Endothelial cell of umbilical vein (primary cell): ENCODE measurements at regions not wholly inside any gene's neighbourhood (a gene's known extent, or its start where the extent isn't known, plus 50 kb on each side); places are given as distances from the start of the nearest gene placed in this dataset.

Experiments
- EZH2 ChIP-seq: IDR thresholded peaks from 2 replicates; pipeline ENCODE4 v1.6.1; 2012; ENCODE audit warnings: borderline replicate concordance, low read depth, mild to moderate bottlenecking, moderate library complexity, low read length, inconsistent platforms; ENCODE audit not compliant: severe bottlenecking
- JUN ChIP-seq: IDR thresholded peaks from 2 replicates; pipeline ENCODE4 v1.6.1; 2011; ENCODE audit warnings: borderline replicate concordance, low read depth; ENCODE audit not compliant: insufficient read length, insufficient read depth
- POLR2A ChIP-seq: IDR thresholded peaks from 2 replicates; pipeline ENCODE4 v1.6.1; 2012; ENCODE audit warnings: low read depth, mild to moderate bottlenecking, control low read depth, low read length
- POLR2AphosphoS5 ChIP-seq: IDR thresholded peaks from 2 replicates; pipeline ENCODE4 v1.6.1; 2012; ENCODE audit warnings: low read depth, mild to moderate bottlenecking, control low read depth, low read length, moderate library complexity; ENCODE audit not compliant: insufficient read depth
- TF ChIP-seq, protein P1 (sequence below), 2 donors: IDR thresholded peaks; 1 replicate in 1 of 2; 2 replicates in 1 of 2; pipeline ENCODE4 v1.5.1; 2011; ENCODE audit warnings: low read length in 2 of 2, mild to moderate bottlenecking in 2 of 2, moderate library complexity in 2 of 2, control low read depth in 1 of 2, inconsistent platforms in 1 of 2, low read depth in 1 of 2; ENCODE audit not compliant: insufficient read depth in 1 of 2; ENCODE audit errors: extremely low read depth in 1 of 2

GRCh38 chr4:81541161-81541945 lies 69.6 kb upstream of the RASGEF1B start:
- TF ChIP-seq POLR2A (no peak), EZH2 (no peak), JUN (no peak), POLR2AphosphoS5 (no peak)
- TF ChIP-seq, protein P1, sequence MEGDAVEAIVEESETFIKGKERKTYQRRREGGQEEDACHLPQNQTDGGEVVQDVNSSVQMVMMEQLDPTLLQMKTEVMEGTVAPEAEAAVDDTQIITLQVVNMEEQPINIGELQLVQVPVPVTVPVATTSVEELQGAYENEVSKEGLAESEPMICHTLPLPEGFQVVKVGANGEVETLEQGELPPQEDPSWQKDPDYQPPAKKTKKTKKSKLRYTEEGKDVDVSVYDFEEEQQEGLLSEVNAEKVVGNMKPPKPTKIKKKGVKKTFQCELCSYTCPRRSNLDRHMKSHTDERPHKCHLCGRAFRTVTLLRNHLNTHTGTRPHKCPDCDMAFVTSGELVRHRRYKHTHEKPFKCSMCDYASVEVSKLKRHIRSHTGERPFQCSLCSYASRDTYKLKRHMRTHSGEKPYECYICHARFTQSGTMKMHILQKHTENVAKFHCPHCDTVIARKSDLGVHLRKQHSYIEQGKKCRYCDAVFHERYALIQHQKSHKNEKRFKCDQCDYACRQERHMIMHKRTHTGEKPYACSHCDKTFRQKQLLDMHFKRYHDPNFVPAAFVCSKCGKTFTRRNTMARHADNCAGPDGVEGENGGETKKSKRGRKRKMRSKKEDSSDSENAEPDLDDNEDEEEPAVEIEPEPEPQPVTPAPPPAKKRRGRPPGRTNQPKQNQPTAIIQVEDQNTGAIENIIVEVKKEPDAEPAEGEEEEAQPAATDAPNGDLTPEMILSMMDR (IDR thresholded peaks at IDR 0.05; ENCODE audit: extremely low read depth in 1 of 2, insufficient read depth in 1 of 2, low read depth in 1 of 2, low read length in 2 of 2) = no peak
